ENCODE measurements at regions not wholly inside any gene's neighbourhood (a gene's known extent, or its start where the extent isn't known, plus 50 kb on each side); places are given as distances from the start of the nearest gene placed in this dataset.

- no peak for TF ChIP-seq EZH2phosphoT487 (IDR thresholded peaks at IDR 0.05; ENCODE audit: borderline replicate concordance, low read depth, low read length)
- TF ChIP-seq, protein P1, sequence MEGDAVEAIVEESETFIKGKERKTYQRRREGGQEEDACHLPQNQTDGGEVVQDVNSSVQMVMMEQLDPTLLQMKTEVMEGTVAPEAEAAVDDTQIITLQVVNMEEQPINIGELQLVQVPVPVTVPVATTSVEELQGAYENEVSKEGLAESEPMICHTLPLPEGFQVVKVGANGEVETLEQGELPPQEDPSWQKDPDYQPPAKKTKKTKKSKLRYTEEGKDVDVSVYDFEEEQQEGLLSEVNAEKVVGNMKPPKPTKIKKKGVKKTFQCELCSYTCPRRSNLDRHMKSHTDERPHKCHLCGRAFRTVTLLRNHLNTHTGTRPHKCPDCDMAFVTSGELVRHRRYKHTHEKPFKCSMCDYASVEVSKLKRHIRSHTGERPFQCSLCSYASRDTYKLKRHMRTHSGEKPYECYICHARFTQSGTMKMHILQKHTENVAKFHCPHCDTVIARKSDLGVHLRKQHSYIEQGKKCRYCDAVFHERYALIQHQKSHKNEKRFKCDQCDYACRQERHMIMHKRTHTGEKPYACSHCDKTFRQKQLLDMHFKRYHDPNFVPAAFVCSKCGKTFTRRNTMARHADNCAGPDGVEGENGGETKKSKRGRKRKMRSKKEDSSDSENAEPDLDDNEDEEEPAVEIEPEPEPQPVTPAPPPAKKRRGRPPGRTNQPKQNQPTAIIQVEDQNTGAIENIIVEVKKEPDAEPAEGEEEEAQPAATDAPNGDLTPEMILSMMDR (conservative IDR thresholded peaks at IDR 0.05; ENCODE audit: low read length): no peak
Observed at GRCh38 chr21:14711287-14711686, 165.2 kb upstream of the SAMSN1 start.
